Retinal pigment epithelial cell (primary cell): ENCODE measurements at regions not wholly inside any gene's neighbourhood (a gene's known extent, or its start where the extent isn't known, plus 50 kb on each side); places are given as distances from the start of the nearest gene placed in this dataset.

Source experiments
- DNase-seq: peaks from one replicate; pipeline ENCODE4 v3.0.0-alpha.2; 2010; ENCODE audit warnings: low read depth
- H3K4me3 ChIP-seq: 2 replicates; pipeline ENCODE4 v1.5.1; 2011; ENCODE audit warnings: mild to moderate bottlenecking, low read length, control low read depth, moderate library complexity
- TF ChIP-seq, protein P1 (sequence below): conservative IDR thresholded peaks from 2 replicates; pipeline ENCODE4 v1.5.1; 2011; ENCODE audit warnings: low read depth, low read length, control low read depth, inconsistent platforms

DNA sequence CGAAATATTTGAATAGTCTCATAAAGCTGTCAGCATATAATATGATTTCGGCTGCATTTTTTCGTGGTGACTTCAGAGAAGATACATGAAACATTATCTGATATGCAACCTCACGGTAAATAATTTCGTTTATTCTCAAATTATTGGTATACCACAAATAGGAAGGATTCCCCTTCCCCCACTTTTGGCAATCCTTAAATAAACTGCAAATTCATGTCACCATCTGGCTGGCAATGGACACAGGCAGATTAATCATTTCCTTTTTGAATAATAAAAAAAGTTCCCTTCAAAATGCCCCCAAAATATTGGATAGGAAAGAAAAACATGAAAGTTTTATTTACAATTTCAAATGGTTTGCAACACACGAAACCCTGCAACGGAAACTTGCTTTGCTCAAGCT, 234.5 kb upstream of the MEOX2 start:
- H3K4me3 ChIP-seq, result no peak overlapping the region
- TF ChIP-seq, protein P1, sequence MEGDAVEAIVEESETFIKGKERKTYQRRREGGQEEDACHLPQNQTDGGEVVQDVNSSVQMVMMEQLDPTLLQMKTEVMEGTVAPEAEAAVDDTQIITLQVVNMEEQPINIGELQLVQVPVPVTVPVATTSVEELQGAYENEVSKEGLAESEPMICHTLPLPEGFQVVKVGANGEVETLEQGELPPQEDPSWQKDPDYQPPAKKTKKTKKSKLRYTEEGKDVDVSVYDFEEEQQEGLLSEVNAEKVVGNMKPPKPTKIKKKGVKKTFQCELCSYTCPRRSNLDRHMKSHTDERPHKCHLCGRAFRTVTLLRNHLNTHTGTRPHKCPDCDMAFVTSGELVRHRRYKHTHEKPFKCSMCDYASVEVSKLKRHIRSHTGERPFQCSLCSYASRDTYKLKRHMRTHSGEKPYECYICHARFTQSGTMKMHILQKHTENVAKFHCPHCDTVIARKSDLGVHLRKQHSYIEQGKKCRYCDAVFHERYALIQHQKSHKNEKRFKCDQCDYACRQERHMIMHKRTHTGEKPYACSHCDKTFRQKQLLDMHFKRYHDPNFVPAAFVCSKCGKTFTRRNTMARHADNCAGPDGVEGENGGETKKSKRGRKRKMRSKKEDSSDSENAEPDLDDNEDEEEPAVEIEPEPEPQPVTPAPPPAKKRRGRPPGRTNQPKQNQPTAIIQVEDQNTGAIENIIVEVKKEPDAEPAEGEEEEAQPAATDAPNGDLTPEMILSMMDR, result no peak
- no peak for DNase-seq

DNA sequence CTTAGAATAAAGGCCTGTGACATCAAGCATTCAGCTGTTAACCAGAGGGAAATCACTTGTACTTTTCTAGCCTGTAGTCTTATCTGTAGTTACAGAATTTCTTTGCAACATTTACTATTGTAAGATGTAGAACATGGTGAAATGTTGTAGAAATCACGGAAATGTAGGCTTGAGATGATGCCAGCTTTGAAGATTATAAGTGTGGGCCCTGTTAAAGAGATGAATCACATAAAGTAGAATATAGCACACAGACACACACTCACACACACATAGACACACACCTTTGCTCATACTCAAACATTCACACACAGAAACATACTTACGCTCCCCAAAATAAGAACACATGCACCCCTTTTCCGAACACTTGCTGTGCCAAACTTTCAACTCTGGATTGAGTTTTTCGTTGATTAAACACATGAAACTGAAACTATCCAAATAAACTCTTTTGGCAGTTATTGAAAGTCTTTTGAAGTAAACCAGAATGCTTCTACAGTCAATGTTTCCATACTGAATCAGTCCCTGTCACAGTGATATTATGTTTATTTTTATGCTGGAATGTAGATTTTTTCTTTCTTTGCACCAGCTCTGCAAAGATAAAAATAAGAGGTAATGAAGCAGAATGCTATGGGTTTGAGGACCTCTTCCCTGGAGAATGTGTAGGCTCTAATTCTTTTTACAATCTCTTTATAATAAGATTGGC, 230.3 kb upstream of the MEOX2 start:
- TF ChIP-seq, protein P1, result no peak
- peak; percentile 6 for DNase-seq
- H3K4me3 ChIP-seq, result no peak overlapping the region

DNA sequence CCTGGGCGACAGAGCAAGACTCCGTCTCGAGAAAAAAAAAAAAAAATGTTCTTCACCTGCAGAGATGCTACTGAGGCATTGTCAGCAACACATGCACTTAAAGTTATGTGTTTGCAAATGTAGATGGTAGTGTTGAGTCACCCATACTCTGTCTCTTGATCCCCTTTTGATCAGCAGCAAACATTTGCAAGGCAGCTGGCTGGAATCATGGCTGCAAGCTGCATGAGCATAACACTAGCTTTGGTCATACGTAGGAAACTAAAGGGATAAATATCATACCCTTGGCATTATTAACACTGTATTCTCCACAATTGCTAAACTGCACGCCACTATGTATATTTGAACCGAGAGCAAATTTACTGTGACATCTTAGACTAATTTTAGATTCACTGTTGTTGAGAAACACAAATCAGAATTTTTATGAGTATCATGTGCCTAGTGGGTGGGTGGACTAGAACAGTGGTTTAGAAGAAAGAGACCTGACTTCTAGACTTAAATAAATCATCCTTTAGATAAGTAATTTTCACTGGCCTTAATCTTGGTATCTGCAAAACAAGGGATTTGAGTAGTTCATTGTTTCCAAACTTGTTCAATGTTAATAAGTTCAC, 229.3 kb upstream of the MEOX2 start:
- TF ChIP-seq, protein P1, result no peak
- no peak overlapping the region for H3K4me3 ChIP-seq
- no peak for DNase-seq

DNA sequence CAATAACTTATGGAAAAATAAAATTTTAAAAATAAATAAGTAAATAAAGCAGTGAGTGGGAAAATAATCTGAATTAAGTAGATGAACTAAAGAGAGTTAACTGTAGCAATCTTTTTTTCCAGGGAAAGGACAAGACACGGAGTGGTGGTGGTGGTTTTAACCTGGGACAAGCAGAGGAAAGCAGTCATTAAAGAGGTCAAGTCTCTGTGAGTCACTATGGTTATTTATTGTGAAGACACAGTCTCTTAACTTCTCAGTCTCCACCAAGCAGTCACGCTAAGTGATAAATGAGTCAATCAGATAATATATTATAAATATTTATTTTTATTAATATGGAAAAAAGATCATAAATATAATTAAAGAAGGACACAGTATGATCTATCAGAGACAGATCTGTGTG, 228.1 kb upstream of the MEOX2 start:
- H3K4me3 ChIP-seq, result no peak overlapping the region
- TF ChIP-seq, protein P1, result no peak
- DNase-seq, result no peak

DNA sequence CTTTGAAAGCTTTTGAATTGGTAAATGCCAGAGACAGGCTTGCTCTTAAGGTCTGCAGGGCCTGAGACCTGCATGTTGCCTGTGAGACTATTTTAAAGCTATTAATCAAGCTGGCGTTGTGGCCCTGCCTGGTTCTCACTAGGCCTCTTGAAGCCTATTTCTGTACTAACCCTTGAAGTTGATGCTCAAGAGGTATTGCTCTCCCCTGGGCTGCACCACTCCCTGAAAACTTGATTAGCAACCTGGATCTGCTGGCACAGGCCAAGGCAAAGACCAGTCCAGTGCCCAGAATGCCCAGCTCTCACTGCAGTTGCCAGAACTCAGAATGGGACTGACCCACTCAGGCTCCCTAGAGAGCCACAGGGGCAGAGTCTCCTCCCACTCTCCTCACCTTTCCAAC, 220.0 kb upstream of the MEOX2 start:
- no peak for DNase-seq
- TF ChIP-seq, protein P1, result no peak
- H3K4me3 ChIP-seq, result no peak overlapping the region

DNA sequence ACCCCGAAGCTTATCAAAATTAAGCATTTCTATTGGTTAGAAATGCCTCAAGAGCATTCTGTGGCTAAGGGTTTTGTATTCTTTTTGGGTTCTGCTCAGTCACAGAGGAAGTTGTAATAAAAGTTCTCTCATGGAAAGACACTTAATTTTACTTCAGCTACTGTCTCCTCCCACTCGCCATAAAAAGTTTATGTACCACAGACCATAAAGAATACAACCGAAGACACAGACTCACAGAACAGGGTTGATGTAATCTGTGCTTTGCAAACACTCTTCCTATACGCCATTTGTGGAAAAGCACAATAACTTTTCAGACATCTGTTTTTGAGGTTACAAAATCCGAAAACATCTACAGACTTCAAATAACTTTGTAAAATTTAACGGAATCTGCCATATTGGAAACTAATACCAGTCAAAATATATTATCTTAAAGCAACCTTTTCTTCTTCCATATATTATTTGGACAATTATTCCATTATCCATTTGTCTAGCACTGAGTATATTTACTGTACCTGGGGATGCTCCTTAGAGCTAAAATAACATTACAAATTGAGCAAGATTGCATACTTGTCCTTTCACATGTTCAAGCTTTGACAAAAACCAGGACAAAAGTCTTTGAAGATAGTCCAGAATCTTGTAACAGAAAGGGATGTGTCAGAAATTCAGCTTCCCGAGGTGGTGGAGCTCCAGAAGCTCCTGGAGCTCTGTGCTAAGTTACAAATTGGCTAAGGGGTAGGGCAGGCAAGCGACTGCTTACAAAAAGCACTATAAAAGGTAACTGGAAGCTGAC, 219.0 kb upstream of the MEOX2 start:
- TF ChIP-seq, protein P1, result no peak
- H3K4me3 ChIP-seq, result no peak overlapping the region
- no peak for DNase-seq
